IMR-90 (cell line): ENCODE measurements at regions not wholly inside any gene's neighbourhood (a gene's known extent, or its start where the extent isn't known, plus 50 kb on each side); places are given as distances from the start of the nearest gene placed in this dataset.

Source experiments
- CTCF ChIP-seq: conservative IDR thresholded peaks from 2 replicates; pipeline ENCODE4 v1.5.1; 2012; ENCODE audit warnings: mild to moderate bottlenecking, low read depth, low read length, improper control_type of control experiment
- MAZ ChIP-seq: IDR thresholded peaks from 2 replicates; pipeline ENCODE4 v1.6.1; 2012; ENCODE audit warnings: low read depth, mild to moderate bottlenecking, low read length, improper control_type of control experiment, moderate library complexity, borderline replicate concordance
- RAD21 ChIP-seq: IDR thresholded peaks from 2 replicates; pipeline ENCODE4 v1.6.1; 2012; ENCODE audit warnings: low read length, improper control_type of control experiment

GRCh38 chr5:12655675-12656074 is 751.4 kb upstream of the CTNND2 start:
- TF ChIP-seq CTCF (no peak), RAD21 (no peak), MAZ (no peak)
